Hepatocyte (in vitro differentiated cells): ENCODE measurements at regions not wholly inside any gene's neighbourhood (a gene's known extent, or its start where the extent isn't known, plus 50 kb on each side); places are given as distances from the start of the nearest gene placed in this dataset.
"Not testable (repeated sequence)": the region's sequence is repeated elsewhere in the genome, so short reads cannot be mapped to it uniquely, and the experiment has no call there.

Experiments used
- DNase-seq: peaks from one replicate; pipeline ENCODE4 v3.0.0-alpha.2; 2016; ENCODE audit warnings: low spot score
- H2AFZ ChIP-seq: fragments of 200-600 bp; sonication (generic); 2 replicates; pipeline ENCODE4 v1.6.0; 2016; ENCODE audit warnings: antibody characterized with exemption, mild to moderate bottlenecking
- H3K27ac ChIP-seq: fragments of 200-600 bp; sonication (generic); 2 replicates; pipeline ENCODE4 v1.5.1; 2016; ENCODE audit warnings: mild to moderate bottlenecking
- H3K27me3 ChIP-seq: fragments of 200-600 bp; sonication (generic); 2 replicates; pipeline ENCODE4 v1.6.1; 2016
- H3K36me3 ChIP-seq: fragments of 200-600 bp; sonication (generic); replicated peaks from 2 replicates; pipeline ENCODE4 v1.5.1; 2016; ENCODE audit warnings: low read depth; ENCODE audit not compliant: insufficient read depth
- H3K4me1 ChIP-seq: fragments of 200-600 bp; sonication (generic); 2 replicates; pipeline ENCODE4 v1.5.1; 2016; ENCODE audit warnings: mild to moderate bottlenecking, moderate library complexity; ENCODE audit not compliant: insufficient read depth
- H3K4me2 ChIP-seq: fragments of 200-600 bp; sonication (generic); 2 replicates; pipeline ENCODE4 v1.6.0; 2016
- H3K4me3 ChIP-seq: fragments of 200-600 bp; sonication (generic); 2 replicates; pipeline ENCODE4 v1.5.1; 2016; ENCODE audit warnings: mild to moderate bottlenecking
- H3K79me2 ChIP-seq: fragments of 200-600 bp; sonication (generic); 2 replicates; pipeline ENCODE4 v1.6.0; 2017; ENCODE audit warnings: mild to moderate bottlenecking
- H3K9me2 ChIP-seq: fragments of 200-600 bp; sonication (generic); replicated peaks from 2 replicates; pipeline ENCODE4 v1.6.0; 2017; ENCODE audit warnings: mild to moderate bottlenecking; ENCODE audit not compliant: insufficient read depth
- H3K9me3 ChIP-seq: fragments of 200-600 bp; sonication (generic); 2 replicates; pipeline ENCODE4 v1.5.1; 2016; ENCODE audit warnings: low read depth, mild to moderate bottlenecking
- H4K20me1 ChIP-seq: fragments of 200-600 bp; sonication (generic); 2 replicates; pipeline ENCODE4 v1.6.0; 2016; ENCODE audit warnings: mild to moderate bottlenecking; ENCODE audit not compliant: insufficient read depth, poor library complexity, severe bottlenecking
- EZH2 ChIP-seq: fragments of 200-600 bp; sonication (generic); IDR thresholded peaks from 2 replicates; pipeline ENCODE4 v1.6.1; 2016; ENCODE audit warnings: antibody characterized with exemption, mild to moderate bottlenecking, borderline replicate concordance
- EZH2phosphoT487 ChIP-seq: fragments of 200-600 bp; sonication (generic); IDR thresholded peaks from one replicate; pipeline ENCODE4 v1.6.1; 2018; ENCODE audit warnings: antibody characterized with exemption, mild to moderate bottlenecking, low read depth, moderate library complexity; ENCODE audit not compliant: unreplicated experiment, severe bottlenecking
- WGBS: methylation state at CpG from one replicate; pipeline ENCODE4 v1.1.6; 2016; ENCODE audit warnings: low lambda C conversion rate; ENCODE audit errors: missing lambda C conversion rate; 5-methylcytosine and 5-hydroxymethylcytosine counted together
- TF ChIP-seq, protein P1 (sequence below): fragments of 200-600 bp; sonication (generic); IDR thresholded peaks from 2 replicates; pipeline ENCODE4 v1.5.1; 2016; ENCODE audit warnings: antibody characterized with exemption, mild to moderate bottlenecking; ENCODE audit not compliant: poor library complexity

DNA sequence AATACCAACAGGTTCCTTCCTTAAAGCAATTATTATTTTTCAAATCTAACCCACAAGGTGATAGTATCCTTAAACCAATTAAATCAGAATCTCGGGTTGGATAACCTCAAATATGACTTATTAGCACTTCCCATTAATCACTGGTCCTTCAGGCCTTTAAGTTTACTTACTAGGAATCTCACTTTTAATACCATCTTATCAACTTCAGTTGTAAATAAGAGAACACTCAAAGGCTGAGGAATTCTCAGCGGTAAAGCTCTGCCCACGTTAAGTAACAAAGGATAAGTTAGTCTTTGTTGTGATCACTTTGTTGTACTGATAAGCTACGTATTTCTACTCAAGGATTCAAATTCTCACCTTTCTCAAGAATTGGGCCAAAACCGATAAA is 82.0 kb downstream of the OR2B2 start:
- peaks cover 60% of the 10 kb centered on the region for H3K79me2 ChIP-seq
- no peaks in the 10 kb centered on the region for H3K36me3 ChIP-seq
- H3K9me2 ChIP-seq = no peaks in the 10 kb centered on the region
- H3K9me3 ChIP-seq = no peaks in the 10 kb centered on the region
- H3K27me3 ChIP-seq = no peaks in the 10 kb centered on the region
- peaks cover 14% of the 10 kb centered on the region for H3K4me1 ChIP-seq
- peak overlapping the region; percentile 95 for H3K27ac ChIP-seq
- H4K20me1 ChIP-seq = no peaks in the 10 kb centered on the region
- DNase-seq = no peak
- peak overlapping the region; percentile 7 for H2AFZ ChIP-seq
- peak overlapping the region; percentile 65 for H3K4me3 ChIP-seq
- no peak for TF ChIP-seq EZH2phosphoT487
- TF ChIP-seq, protein P1, sequence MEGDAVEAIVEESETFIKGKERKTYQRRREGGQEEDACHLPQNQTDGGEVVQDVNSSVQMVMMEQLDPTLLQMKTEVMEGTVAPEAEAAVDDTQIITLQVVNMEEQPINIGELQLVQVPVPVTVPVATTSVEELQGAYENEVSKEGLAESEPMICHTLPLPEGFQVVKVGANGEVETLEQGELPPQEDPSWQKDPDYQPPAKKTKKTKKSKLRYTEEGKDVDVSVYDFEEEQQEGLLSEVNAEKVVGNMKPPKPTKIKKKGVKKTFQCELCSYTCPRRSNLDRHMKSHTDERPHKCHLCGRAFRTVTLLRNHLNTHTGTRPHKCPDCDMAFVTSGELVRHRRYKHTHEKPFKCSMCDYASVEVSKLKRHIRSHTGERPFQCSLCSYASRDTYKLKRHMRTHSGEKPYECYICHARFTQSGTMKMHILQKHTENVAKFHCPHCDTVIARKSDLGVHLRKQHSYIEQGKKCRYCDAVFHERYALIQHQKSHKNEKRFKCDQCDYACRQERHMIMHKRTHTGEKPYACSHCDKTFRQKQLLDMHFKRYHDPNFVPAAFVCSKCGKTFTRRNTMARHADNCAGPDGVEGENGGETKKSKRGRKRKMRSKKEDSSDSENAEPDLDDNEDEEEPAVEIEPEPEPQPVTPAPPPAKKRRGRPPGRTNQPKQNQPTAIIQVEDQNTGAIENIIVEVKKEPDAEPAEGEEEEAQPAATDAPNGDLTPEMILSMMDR = no peak
- TF ChIP-seq EZH2 = no peak
- H3K4me2 ChIP-seq = peak overlapping the region; percentile 88
- 3% methylated on average over 5 of the region's 5 CpGs for whole genome bisulfite sequencing

GRCh38 chr6:27829453-27830211 is 82.6 kb downstream of the OR2B2 start:
- H3K36me3 ChIP-seq = no peaks in the 10 kb centered on the region
- H3K4me1 ChIP-seq = peaks cover 14% of the 10 kb centered on the region
- peak overlapping the region; percentile 88 for H3K4me2 ChIP-seq
- peak overlapping the region; percentile 65 for H3K4me3 ChIP-seq
- no peaks in the 10 kb centered on the region for H3K27me3 ChIP-seq
- no peak overlapping the region for H2AFZ ChIP-seq
- no peaks in the 10 kb centered on the region for H4K20me1 ChIP-seq
- H3K9me3 ChIP-seq = no peaks in the 10 kb centered on the region
- no peaks in the 10 kb centered on the region for H3K9me2 ChIP-seq
- peaks cover 60% of the 10 kb centered on the region for H3K79me2 ChIP-seq
- DNase-seq = no peak
- no peak for TF ChIP-seq EZH2phosphoT487
- TF ChIP-seq, protein P1 = no peak
- no peak for TF ChIP-seq EZH2
- peak overlapping the region; percentile 95 for H3K27ac ChIP-seq
- WGBS = 72% methylated on average over 9 of the region's 9 CpGs

DNA sequence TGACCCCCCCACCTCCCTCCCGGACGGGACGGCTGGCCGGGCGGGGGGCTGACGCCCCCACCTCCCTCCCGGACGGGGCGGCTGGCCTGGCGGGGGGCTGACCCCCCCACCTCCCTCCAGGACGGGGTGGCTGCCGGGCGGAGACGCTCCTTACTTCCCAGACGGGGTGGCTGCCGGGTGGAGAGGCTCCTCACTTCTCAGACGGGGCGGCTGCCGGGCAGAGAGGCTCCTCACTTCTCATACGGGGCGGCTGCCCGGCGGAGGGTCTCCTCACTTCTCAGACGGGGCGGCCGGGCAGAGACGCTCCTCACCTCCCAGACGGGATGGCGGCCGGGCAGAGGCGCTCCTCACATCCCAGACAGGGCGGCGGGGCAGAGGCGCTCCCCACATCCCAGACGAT is 84.7 kb downstream of the OR2B2 start:
- WGBS = 100% methylated on average over 5 of the region's 35 CpGs
- H3K79me2 ChIP-seq = peaks cover 43% of the 10 kb centered on the region
- not testable (repeated sequence) for H3K9me2 ChIP-seq, H3K4me2 ChIP-seq, H3K4me3 ChIP-seq, H3K27me3 ChIP-seq, DNase-seq, H2AFZ ChIP-seq, H3K36me3 ChIP-seq, H3K27ac ChIP-seq, H3K9me3 ChIP-seq, H4K20me1 ChIP-seq
- H3K4me1 ChIP-seq = peaks cover 14% of the 10 kb centered on the region

DNA sequence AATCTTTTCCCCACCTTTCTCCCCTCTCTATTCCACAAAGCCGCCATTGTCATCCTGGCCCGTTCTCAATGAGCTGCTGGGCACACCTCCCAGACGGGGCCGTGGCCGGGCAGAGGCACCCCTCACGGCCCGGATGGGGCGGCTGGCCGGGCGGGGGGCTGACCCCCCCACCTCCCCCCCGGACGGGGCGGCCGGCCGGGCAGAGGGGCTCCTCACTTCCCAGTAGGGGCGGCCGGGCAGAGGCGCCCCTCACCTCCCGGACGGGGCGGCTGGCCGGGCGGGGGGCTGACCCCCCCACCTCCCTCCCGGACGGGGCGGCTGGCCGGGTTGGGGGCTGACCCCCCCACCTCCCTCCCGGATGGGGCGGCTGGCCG is 85.6 kb downstream of the OR2B2 start:
- no CpG with 5 or more reads among the region's 30 CpGs for WGBS
- H3K4me1 ChIP-seq, H3K27ac ChIP-seq, H2AFZ ChIP-seq, H3K9me2 ChIP-seq, H4K20me1 ChIP-seq, H3K4me3 ChIP-seq, H3K9me3 ChIP-seq, H3K27me3 ChIP-seq, H3K36me3 ChIP-seq, DNase-seq: not testable (repeated sequence)
- Histone ChIP-seq H3K4me2 (peak overlapping the region; percentile 77), H3K79me2 (peaks cover 39% of the 10 kb centered on the region)

GRCh38 chr6:27825848-27826611 is 86.2 kb downstream of the OR2B2 start:
- H3K4me3 ChIP-seq = peak overlapping the region; percentile 98

More at GRCh38 chr6:27825848-27826611, 86.2 kb downstream of the OR2B2 start:
- H2AFZ ChIP-seq, H3K4me1 ChIP-seq, H3K27ac ChIP-seq, H3K36me3 ChIP-seq, H4K20me1 ChIP-seq, H3K9me2 ChIP-seq, H3K9me3 ChIP-seq, DNase-seq, H3K27me3 ChIP-seq: not testable (repeated sequence)
- Histone ChIP-seq H3K79me2 (peaks cover 39% of the 10 kb centered on the region), H3K4me2 (peak overlapping the region; percentile 77)
- 29% methylated on average over 13 of the region's 15 CpGs for WGBS
